ENCODE measurements at regions not wholly inside any gene's neighbourhood (a gene's known extent, or its start where the extent isn't known, plus 50 kb on each side); places are given as distances from the start of the nearest gene placed in this dataset.

- TF ChIP-seq, protein P1, sequence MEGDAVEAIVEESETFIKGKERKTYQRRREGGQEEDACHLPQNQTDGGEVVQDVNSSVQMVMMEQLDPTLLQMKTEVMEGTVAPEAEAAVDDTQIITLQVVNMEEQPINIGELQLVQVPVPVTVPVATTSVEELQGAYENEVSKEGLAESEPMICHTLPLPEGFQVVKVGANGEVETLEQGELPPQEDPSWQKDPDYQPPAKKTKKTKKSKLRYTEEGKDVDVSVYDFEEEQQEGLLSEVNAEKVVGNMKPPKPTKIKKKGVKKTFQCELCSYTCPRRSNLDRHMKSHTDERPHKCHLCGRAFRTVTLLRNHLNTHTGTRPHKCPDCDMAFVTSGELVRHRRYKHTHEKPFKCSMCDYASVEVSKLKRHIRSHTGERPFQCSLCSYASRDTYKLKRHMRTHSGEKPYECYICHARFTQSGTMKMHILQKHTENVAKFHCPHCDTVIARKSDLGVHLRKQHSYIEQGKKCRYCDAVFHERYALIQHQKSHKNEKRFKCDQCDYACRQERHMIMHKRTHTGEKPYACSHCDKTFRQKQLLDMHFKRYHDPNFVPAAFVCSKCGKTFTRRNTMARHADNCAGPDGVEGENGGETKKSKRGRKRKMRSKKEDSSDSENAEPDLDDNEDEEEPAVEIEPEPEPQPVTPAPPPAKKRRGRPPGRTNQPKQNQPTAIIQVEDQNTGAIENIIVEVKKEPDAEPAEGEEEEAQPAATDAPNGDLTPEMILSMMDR (IDR thresholded peaks at IDR 0.05), result no peak
- no peak for TF ChIP-seq POLR2A (IDR thresholded peaks at IDR 0.05)
Observed at GRCh38 chr17:53336281-53336680, 486.4 kb upstream of the KIF2B start.

Data from esophagus squamous epithelium (tissue), 4 donors.